ENCODE measurements at regions not wholly inside any gene's neighbourhood (a gene's known extent, or its start where the extent isn't known, plus 50 kb on each side); places are given as distances from the start of the nearest gene placed in this dataset.

DNA sequence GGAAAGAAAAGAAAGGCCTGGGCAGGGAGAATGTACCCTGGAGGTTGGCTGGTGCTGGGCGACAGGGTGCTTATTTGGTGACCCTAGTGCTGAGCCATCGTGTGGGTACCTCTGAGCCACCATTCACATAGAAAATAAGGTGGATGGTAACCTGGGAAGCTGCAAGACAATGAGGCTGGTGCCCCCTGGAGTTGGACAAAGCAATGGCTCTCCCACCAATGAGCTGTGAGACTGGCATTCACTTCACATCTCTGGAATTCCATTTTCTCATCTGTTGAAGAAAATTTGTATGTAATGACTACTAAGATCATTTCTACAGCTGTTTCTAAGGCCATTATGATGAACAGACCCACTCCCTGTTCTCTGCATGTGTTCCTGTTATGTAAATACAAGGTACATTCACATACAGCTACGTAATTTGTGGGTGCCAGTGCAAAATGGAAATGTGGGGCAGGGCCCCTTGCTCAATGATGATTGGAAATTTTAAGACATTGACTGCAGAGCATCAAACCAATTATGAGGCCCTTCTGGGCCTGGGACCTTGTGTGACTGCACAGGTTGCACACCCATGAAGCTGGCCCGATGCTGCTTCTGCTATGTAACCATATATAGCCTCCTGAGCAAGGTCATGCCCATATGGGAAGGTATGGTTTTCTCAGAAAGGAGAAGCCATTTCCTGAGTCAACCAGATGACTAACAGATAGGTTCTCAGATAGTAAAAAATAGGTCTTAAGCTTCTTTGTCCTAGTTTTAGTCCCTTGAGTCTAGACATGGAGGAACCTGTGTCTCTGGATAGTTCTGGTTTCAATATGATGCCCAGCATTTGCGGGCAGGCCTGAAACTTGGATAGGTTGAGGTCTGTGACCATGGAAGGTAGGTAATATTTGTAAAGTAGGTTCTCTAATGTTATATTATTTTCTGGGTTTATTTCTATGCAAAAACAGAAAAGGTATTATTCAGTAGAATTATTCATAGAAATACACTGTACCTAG is 63.4 kb upstream of the IGF1 start:
- intact Hi-C loops (cut with DNase I), result no loop called here
- no peak for DNase-seq (ENCODE audit: extremely low spot score)
- Histone ChIP-seq H3K36me3 (no peaks in the 10 kb centered on the region), H3K27ac (replicated peaks in 1 of 4) (no peak overlapping the region), H3K4me1 (no peaks in the 10 kb centered on the region), H3K27me3 (no peaks in the 10 kb centered on the region), H3K9me3 (no peaks in the 10 kb centered on the region), H3K4me3 (no peak overlapping the region)
- TF ChIP-seq, protein P1, sequence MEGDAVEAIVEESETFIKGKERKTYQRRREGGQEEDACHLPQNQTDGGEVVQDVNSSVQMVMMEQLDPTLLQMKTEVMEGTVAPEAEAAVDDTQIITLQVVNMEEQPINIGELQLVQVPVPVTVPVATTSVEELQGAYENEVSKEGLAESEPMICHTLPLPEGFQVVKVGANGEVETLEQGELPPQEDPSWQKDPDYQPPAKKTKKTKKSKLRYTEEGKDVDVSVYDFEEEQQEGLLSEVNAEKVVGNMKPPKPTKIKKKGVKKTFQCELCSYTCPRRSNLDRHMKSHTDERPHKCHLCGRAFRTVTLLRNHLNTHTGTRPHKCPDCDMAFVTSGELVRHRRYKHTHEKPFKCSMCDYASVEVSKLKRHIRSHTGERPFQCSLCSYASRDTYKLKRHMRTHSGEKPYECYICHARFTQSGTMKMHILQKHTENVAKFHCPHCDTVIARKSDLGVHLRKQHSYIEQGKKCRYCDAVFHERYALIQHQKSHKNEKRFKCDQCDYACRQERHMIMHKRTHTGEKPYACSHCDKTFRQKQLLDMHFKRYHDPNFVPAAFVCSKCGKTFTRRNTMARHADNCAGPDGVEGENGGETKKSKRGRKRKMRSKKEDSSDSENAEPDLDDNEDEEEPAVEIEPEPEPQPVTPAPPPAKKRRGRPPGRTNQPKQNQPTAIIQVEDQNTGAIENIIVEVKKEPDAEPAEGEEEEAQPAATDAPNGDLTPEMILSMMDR (IDR thresholded peaks at IDR 0.05), result no peak
- TF ChIP-seq POLR2AphosphoS5 (IDR thresholded peaks at IDR 0.05) (no peak), POLR2A (IDR thresholded peaks at IDR 0.05; ENCODE audit: low read depth) (no peak), EP300 (IDR thresholded peaks at IDR 0.05) (no peak)
- WGBS, result 93% methylated on average over 5 of the region's 5 CpGs

DNA sequence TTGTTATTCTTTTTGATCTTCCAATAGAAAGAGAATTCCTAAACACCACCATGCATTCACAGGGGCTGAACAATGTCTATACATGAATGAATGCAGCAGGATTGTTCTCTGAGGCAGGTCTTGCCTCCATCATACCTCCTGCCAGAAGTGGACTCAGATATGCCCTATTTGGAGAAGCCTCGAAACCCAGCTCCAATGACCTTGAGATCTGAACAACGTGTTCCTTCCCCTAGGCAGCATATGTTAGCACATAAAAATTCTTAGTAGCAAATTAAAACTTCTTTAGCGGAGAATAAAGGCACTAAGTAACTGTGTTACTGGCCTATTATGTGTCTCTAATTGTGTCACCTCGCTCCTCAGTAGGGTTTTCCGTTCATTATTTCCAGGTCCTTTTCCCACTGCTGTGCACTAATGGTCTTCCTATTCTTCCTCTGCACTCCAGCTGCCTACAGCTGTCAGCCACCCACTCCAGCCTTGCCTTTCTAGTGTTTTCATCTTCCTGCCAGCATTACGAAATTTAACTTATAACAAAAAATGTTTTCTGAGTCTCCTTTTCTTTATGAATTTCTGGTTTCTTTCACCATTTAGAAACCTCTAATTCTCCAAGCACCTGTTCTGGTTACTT is 62.6 kb upstream of the IGF1 start:
- intact Hi-C loops (cut with DNase I), result no loop called here
- H3K27ac ChIP-seq (replicated peaks in 1 of 4), result no peak overlapping the region
- WGBS, result 55% methylated on average over 5 of the region's 6 CpGs
- no peak for DNase-seq (ENCODE audit: extremely low spot score)
- H3K4me1 ChIP-seq, result no peaks in the 10 kb centered on the region
- H3K4me3 ChIP-seq, result no peak overlapping the region
- no peaks in the 10 kb centered on the region for H3K9me3 ChIP-seq
- H3K27me3 ChIP-seq, result no peaks in the 10 kb centered on the region
- TF ChIP-seq EP300 (IDR thresholded peaks at IDR 0.05) (no peak), POLR2AphosphoS5 (IDR thresholded peaks at IDR 0.05) (no peak), POLR2A (IDR thresholded peaks at IDR 0.05; ENCODE audit: low read depth) (no peak)
- TF ChIP-seq, protein P1 (IDR thresholded peaks at IDR 0.05), result no peak
- no peaks in the 10 kb centered on the region for H3K36me3 ChIP-seq

DNA sequence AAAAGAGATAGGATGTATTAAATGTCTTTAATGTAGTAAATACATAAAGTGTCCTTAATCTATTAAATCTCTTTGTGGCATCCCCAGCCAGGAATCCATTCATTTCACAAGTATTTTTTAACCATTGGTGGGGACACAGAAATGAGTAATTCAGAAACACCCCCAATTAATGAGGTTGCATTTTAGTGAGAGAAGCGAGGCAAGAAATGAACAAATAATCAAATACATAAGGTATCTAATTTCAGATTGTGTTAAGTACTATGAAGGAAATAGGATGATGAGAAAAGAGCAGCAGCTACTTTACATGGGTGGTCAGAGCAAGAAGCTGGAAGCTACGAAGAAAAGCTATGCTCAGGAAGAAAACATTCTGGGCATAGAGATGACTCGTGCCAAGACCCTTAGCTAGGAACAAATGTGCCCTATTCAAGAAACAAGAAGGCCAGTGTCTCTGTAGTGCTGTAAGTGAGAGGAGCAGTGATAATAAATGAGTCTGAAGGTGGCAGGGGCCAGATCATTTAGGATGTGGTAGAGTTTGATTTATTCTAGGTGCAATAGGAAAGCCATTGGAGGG is 60.5 kb upstream of the IGF1 start:
- Histone ChIP-seq H3K9me3 (no peaks in the 10 kb centered on the region), H3K27ac (replicated peaks in 1 of 4) (no peak overlapping the region), H3K4me3 (no peak overlapping the region), H3K27me3 (no peaks in the 10 kb centered on the region), H3K36me3 (no peaks in the 10 kb centered on the region), H3K4me1 (no peaks in the 10 kb centered on the region)
- no peak for DNase-seq (ENCODE audit: extremely low spot score)
- intact Hi-C loops (cut with DNase I), result no loop called here
- TF ChIP-seq, protein P1 (IDR thresholded peaks at IDR 0.05), result no peak
- no peak for TF ChIP-seq POLR2A (IDR thresholded peaks at IDR 0.05; ENCODE audit: low read depth)
- TF ChIP-seq EP300 (IDR thresholded peaks at IDR 0.05), result no peak
- TF ChIP-seq POLR2AphosphoS5 (IDR thresholded peaks at IDR 0.05), result no peak
- WGBS, result 84% methylated on average over 3 of the region's 3 CpGs

DNA sequence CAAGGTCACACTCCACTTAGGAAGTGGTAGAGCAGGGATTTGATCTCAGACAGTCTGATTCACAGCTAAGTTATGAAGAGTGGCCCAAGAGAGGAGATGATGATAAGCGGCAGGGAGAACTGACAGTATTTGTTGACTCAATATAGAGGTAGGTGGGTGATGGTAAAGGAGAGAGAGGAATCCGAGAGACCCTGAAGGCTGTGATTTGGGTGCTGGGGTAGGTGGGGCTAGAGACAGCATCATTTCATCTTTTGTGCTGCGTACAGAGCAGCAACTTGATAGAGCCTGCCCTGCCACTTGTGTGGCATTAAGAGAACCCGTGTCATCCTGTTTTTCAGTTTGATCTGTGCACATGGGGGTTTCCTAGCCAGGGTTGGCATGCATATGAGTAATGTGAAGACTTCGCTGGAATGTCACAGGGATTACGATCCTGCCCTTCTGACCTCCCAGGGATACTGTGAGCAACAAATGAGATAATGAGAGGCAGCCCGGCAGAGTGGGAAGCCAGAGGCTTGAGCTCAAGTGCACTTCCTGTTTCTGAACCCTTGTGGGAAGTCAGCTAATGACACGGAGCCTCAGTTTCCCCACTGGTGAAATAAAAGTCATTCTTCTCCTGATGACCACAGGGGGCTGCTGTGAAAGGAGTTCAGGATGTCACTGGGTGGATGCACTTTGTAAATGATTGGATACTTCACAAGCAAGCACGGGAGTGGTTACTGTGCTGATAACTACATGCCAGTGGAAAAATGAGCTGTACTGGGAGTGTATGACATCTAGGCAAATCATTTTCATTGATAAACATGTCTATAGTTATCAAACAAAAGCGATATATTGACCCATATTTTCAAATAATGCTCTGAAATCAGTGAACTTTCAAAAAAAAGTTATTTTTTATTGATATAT is 59.5 kb upstream of the IGF1 start:
- no peaks in the 10 kb centered on the region for H3K9me3 ChIP-seq
- no peak overlapping the region for H3K4me3 ChIP-seq
- peaks cover 0 to 3% (median 0%) of the 10 kb centered on the region in 4 donors for H3K27me3 ChIP-seq
- H3K27ac ChIP-seq (replicated peaks in 1 of 4), result no peak overlapping the region
- intact Hi-C loops (cut with DNase I), result no loop called here
- DNase-seq (ENCODE audit: extremely low spot score), result no peak
- no peaks in the 10 kb centered on the region for H3K4me1 ChIP-seq
- H3K36me3 ChIP-seq, result no peaks in the 10 kb centered on the region
- TF ChIP-seq POLR2A (IDR thresholded peaks at IDR 0.05; ENCODE audit: low read depth), result no peak
- no peak for TF ChIP-seq EP300 (IDR thresholded peaks at IDR 0.05)
- TF ChIP-seq POLR2AphosphoS5 (IDR thresholded peaks at IDR 0.05), result no peak
- TF ChIP-seq, protein P1 (IDR thresholded peaks at IDR 0.05), result no peak
- 65% methylated on average over 10 of the region's 10 CpGs for WGBS
